ENCODE measurements at regions not wholly inside any gene's neighbourhood (a gene's known extent, or its start where the extent isn't known, plus 50 kb on each side); places are given as distances from the start of the nearest gene placed in this dataset.

- DNase-seq (ENCODE audit: low spot score): no peak
- ATAC-seq (ENCODE audit: insufficient number of reproducible peaks, low FRiP score, low read depth): no peak
- no peak overlapping the region for H3K27ac ChIP-seq
- H3K4me3 ChIP-seq: no peak overlapping the region
- no peaks in the 10 kb centered on the region for H3K27me3 ChIP-seq (replicated peaks; ENCODE audit: insufficient read depth)
- H3K9me3 ChIP-seq: peaks cover 13% of the 10 kb centered on the region
- no peaks in the 10 kb centered on the region for H3K36me3 ChIP-seq
- TF ChIP-seq, protein P1, sequence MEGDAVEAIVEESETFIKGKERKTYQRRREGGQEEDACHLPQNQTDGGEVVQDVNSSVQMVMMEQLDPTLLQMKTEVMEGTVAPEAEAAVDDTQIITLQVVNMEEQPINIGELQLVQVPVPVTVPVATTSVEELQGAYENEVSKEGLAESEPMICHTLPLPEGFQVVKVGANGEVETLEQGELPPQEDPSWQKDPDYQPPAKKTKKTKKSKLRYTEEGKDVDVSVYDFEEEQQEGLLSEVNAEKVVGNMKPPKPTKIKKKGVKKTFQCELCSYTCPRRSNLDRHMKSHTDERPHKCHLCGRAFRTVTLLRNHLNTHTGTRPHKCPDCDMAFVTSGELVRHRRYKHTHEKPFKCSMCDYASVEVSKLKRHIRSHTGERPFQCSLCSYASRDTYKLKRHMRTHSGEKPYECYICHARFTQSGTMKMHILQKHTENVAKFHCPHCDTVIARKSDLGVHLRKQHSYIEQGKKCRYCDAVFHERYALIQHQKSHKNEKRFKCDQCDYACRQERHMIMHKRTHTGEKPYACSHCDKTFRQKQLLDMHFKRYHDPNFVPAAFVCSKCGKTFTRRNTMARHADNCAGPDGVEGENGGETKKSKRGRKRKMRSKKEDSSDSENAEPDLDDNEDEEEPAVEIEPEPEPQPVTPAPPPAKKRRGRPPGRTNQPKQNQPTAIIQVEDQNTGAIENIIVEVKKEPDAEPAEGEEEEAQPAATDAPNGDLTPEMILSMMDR (IDR thresholded peaks at IDR 0.05): no peak
- H3K4me1 ChIP-seq (ENCODE audit: control insufficient read depth in 1 of 2, low read depth in 2 of 2): no peaks in the 10 kb centered on the region
Measured at GRCh38 chr1:2867087-2867425, 65.6 kb upstream of the TTC34 start.

GRCh38 chr1:2867861-2868260, 66.4 kb upstream of the TTC34 start:
- Histone ChIP-seq H3K9me3 (peaks cover 13% of the 10 kb centered on the region), H3K4me1 (ENCODE audit: control insufficient read depth in 1 of 2, low read depth in 2 of 2) (no peaks in the 10 kb centered on the region), H3K27ac (no peak overlapping the region), H3K27me3 (replicated peaks; ENCODE audit: insufficient read depth) (no peaks in the 10 kb centered on the region), H3K4me3 (no peak overlapping the region), H3K36me3 (no peaks in the 10 kb centered on the region)
- ATAC-seq (ENCODE audit: insufficient number of reproducible peaks, low FRiP score, low read depth) (no peak), DNase-seq (ENCODE audit: low spot score) (no peak)
- TF ChIP-seq, protein P1 (IDR thresholded peaks at IDR 0.05): no peak

DNA sequence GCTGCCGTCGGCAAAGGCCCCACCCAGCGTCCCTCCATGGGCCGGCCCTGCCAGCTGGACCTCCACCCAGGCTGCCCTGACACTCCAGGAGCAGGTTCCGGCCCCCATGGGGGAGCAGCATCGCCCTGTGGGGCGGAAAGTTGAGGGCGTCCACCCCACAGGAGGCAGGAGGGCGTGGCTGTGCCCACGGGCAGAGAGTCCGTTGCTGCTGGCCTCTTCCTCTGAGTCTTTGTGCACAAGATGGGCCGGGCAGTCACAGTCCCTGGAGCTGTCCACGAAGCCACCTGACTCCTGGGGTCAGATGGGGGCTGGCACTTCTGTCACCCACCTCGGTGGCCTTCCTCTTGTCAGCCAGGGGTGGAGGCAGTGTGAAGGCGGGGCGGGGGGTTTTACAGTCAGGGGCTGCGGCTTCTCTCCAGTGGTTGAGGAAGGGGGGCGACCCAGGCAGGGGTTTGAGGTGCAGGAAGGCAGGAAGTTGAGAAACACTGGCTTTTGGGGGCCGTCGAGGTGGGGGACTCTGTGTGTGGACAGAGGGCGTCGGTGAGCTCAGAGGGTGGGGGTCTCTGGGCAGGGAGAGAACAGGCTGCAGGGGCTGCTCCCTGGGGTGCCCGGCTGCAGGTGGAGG, 67.2 kb upstream of the TTC34 start:
- Histone ChIP-seq H3K36me3 (no peaks in the 10 kb centered on the region), H3K4me3 (no peak overlapping the region), H3K4me1 (ENCODE audit: control insufficient read depth in 1 of 2, low read depth in 2 of 2) (no peaks in the 10 kb centered on the region), H3K27ac (no peak overlapping the region), H3K27me3 (replicated peaks; ENCODE audit: insufficient read depth) (no peaks in the 10 kb centered on the region), H3K9me3 (peaks cover 13% of the 10 kb centered on the region)
- TF ChIP-seq, protein P1 (IDR thresholded peaks at IDR 0.05): no peak
- no peak for ATAC-seq (ENCODE audit: insufficient number of reproducible peaks, low FRiP score, low read depth)
- DNase-seq (ENCODE audit: low spot score): no peak

GRCh38 chr1:2871246-2871815, 69.8 kb upstream of the TTC34 start:
- no peak for DNase-seq (ENCODE audit: low spot score)
- Histone ChIP-seq H3K36me3 (no peaks in the 10 kb centered on the region), H3K4me1 (ENCODE audit: control insufficient read depth in 1 of 2, low read depth in 2 of 2) (peaks cover 0 to 18% of the 10 kb centered on the region in 2 donors), H3K27me3 (replicated peaks; ENCODE audit: insufficient read depth) (no peaks in the 10 kb centered on the region), H3K27ac (no peak overlapping the region), H3K9me3 (peaks cover 13% of the 10 kb centered on the region), H3K4me3 (no peak overlapping the region)
- TF ChIP-seq, protein P1 (IDR thresholded peaks at IDR 0.05): no peak
- ATAC-seq (ENCODE audit: insufficient number of reproducible peaks, low FRiP score, low read depth): no peak

GRCh38 chr1:2874207-2874606, 72.7 kb upstream of the TTC34 start:
- TF ChIP-seq, protein P1 (IDR thresholded peaks at IDR 0.05): no peak
- ATAC-seq (ENCODE audit: insufficient number of reproducible peaks, low FRiP score, low read depth): no peak
- H3K27me3 ChIP-seq (replicated peaks; ENCODE audit: insufficient read depth): no peaks in the 10 kb centered on the region

More at GRCh38 chr1:2874207-2874606, 72.7 kb upstream of the TTC34 start:
- H3K9me3 ChIP-seq: peaks cover 13% of the 10 kb centered on the region
- H3K36me3 ChIP-seq: no peaks in the 10 kb centered on the region
- peaks cover 0 to 18% of the 10 kb centered on the region in 2 donors for H3K4me1 ChIP-seq (ENCODE audit: control insufficient read depth in 1 of 2, low read depth in 2 of 2)
- H3K27ac ChIP-seq: no peak overlapping the region
- H3K4me3 ChIP-seq: peak overlapping the region; percentile 70
- DNase-seq (ENCODE audit: low spot score): no peak
